C4-2B (cell line): ENCODE measurements at regions not wholly inside any gene's neighbourhood (a gene's known extent, or its start where the extent isn't known, plus 50 kb on each side); places are given as distances from the start of the nearest gene placed in this dataset.
"Not testable (repeated sequence)": the region's sequence is repeated elsewhere in the genome, so short reads cannot be mapped to it uniquely, and the experiment has no call there.

Experiments
- H3K27ac ChIP-seq: fragments of 450-650 bp; 2 replicates; pipeline ENCODE4 v1.5.1; 2017
- CTCF ChIP-seq: fragments of 450-650 bp; conservative IDR thresholded peaks from 2 replicates; pipeline ENCODE4 v1.5.1; 2017; ENCODE audit warnings: mild to moderate bottlenecking
- ZFX ChIP-seq: fragments of 450-650 bp; IDR thresholded peaks from 2 replicates; pipeline ENCODE4 v1.6.1; 2017

- TF ChIP-seq ZFX (no peak), CTCF (no peak)
- no peak overlapping the region for H3K27ac ChIP-seq
These were observed 97.2 kb upstream of the SIRPG start for GRCh38 chr20:1754749-1755148.

GRCh38 chr20:1754306-1754705, 96.7 kb upstream of the SIRPG start:
- H3K27ac ChIP-seq = no peak overlapping the region
- no peak for TF ChIP-seq CTCF
- TF ChIP-seq ZFX = no peak

GRCh38 chr20:1752045-1752444, 94.5 kb upstream of the SIRPG start:
- H3K27ac ChIP-seq = no peak overlapping the region

GRCh38 chr20:1748777-1749176, 91.2 kb upstream of the SIRPG start:
- TF ChIP-seq CTCF (no peak), ZFX (no peak)
- no peak overlapping the region for H3K27ac ChIP-seq

More at GRCh38 chr20:1752045-1752444, 94.5 kb upstream of the SIRPG start:
- TF ChIP-seq CTCF = no peak
- no peak for TF ChIP-seq ZFX

GRCh38 chr20:1747953-1748577, 90.5 kb upstream of the SIRPG start:
- TF ChIP-seq ZFX (no peak), CTCF (no peak)
- H3K27ac ChIP-seq = no peak overlapping the region

GRCh38 chr20:1742049-1742434, 84.5 kb upstream of the SIRPG start:
- not testable (repeated sequence) for H3K27ac ChIP-seq

- H3K27ac ChIP-seq = no peak overlapping the region
- no peak for TF ChIP-seq ZFX
- no peak for TF ChIP-seq CTCF
These were observed 83.9 kb upstream of the SIRPG start for GRCh38 chr20:1741309-1742048.

GRCh38 chr20:1737134-1737533, 79.6 kb upstream of the SIRPG start:
- no peak overlapping the region for H3K27ac ChIP-seq
- no peak for TF ChIP-seq ZFX
